ENCODE measurements at regions not wholly inside any gene's neighbourhood (a gene's known extent, or its start where the extent isn't known, plus 50 kb on each side); places are given as distances from the start of the nearest gene placed in this dataset.

- no peaks in the 10 kb centered on the region for H3K9me3 ChIP-seq
- H3K27me3 ChIP-seq, result no peaks in the 10 kb centered on the region
- H3K4me1 ChIP-seq, result no peaks in the 10 kb centered on the region
- TF ChIP-seq CTCF (IDR thresholded peaks at IDR 0.05) (no peak), POLR2A (IDR thresholded peaks at IDR 0.05) (no peak)
- H3K4me3 ChIP-seq, result no peak overlapping the region
- no peak overlapping the region for H3K27ac ChIP-seq
- intact Hi-C loops (cut with DNase I), result no loop called here
- DNase-seq, result no peak
- no peak for ATAC-seq
- H3K36me3 ChIP-seq, result no peaks in the 10 kb centered on the region
These were observed 1115.8 kb downstream of the PDHA2 start for GRCh38 chr4:96955691-96956090.

GRCh38 chr4:96969455-96969854 is 1129.6 kb downstream of the PDHA2 start:
- Histone ChIP-seq H3K4me3 (no peak overlapping the region), H3K36me3 (no peaks in the 10 kb centered on the region), H3K27me3 (no peaks in the 10 kb centered on the region), H3K9me3 (peaks cover 0 to 5% (median 0%) of the 10 kb centered on the region in 12 donors), H3K27ac (no peak overlapping the region), H3K4me1 (no peaks in the 10 kb centered on the region)
- no peak for TF ChIP-seq POLR2A (IDR thresholded peaks at IDR 0.05)
- no peak for TF ChIP-seq CTCF (IDR thresholded peaks at IDR 0.05)
- ATAC-seq (no peak), DNase-seq (no peak)
- 84 to 96% (median 92%) methylated on average over 1 of the region's 1 CpG for WGBS, 4 donors
- intact Hi-C loops (cut with DNase I), result no loop called here

GRCh38 chr4:96972920-96973319 is 1133.0 kb downstream of the PDHA2 start:
- TF ChIP-seq POLR2A (IDR thresholded peaks at IDR 0.05), result no peak
- no peak for TF ChIP-seq CTCF (IDR thresholded peaks at IDR 0.05)
- Histone ChIP-seq H3K27me3 (no peaks in the 10 kb centered on the region), H3K27ac (no peak overlapping the region), H3K4me3 (no peak overlapping the region), H3K9me3 (no peaks in the 10 kb centered on the region), H3K36me3 (no peaks in the 10 kb centered on the region), H3K4me1 (no peaks in the 10 kb centered on the region)
- WGBS, 4 donors, result 66 to 75% (median 69%) methylated on average over 4 of the region's 4 CpGs
- intact Hi-C loops (cut with DNase I), result no loop called here
- ATAC-seq, result no peak
- no peak for DNase-seq

- intact Hi-C loops (cut with DNase I), result no loop called here
- Histone ChIP-seq H3K27me3 (no peaks in the 10 kb centered on the region), H3K4me3 (no peak overlapping the region), H3K4me1 (no peaks in the 10 kb centered on the region), H3K27ac (no peak overlapping the region), H3K9me3 (no peaks in the 10 kb centered on the region), H3K36me3 (no peaks in the 10 kb centered on the region)
- DNase-seq (no peak), ATAC-seq (no peak)
- WGBS, 4 donors, result 66 to 79% (median 78%) methylated on average over 2 of the region's 2 CpGs
- no peak for TF ChIP-seq POLR2A (IDR thresholded peaks at IDR 0.05)
- TF ChIP-seq CTCF (IDR thresholded peaks at IDR 0.05), result peak in 3 of 12 donors; percentile 6 to 18 (median 11)
These were observed 1134.4 kb downstream of the PDHA2 start for GRCh38 chr4:96974295-96974694.
